ENCODE measurements at regions not wholly inside any gene's neighbourhood (a gene's known extent, or its start where the extent isn't known, plus 50 kb on each side); places are given as distances from the start of the nearest gene placed in this dataset.

- Histone ChIP-seq H3K9me3 (no peaks in the 10 kb centered on the region), H3K4me1 (no peaks in the 10 kb centered on the region), H3K27me3 (no peaks in the 10 kb centered on the region), H3K36me3 (ENCODE audit: low read depth, missing control alignments) (no peaks in the 10 kb centered on the region), H3K27ac (no peak overlapping the region), H3K4me3 (no peak overlapping the region)
- TF ChIP-seq CTCF (IDR thresholded peaks at IDR 0.05): no peak
- no peak for TF ChIP-seq POLR2A (IDR thresholded peaks at IDR 0.05)
- WGBS, 2 donors: 82 to 91% methylated on average over 2 of the region's 2 CpGs
- intact Hi-C loops (cut with DNase I; ENCODE audit: low total_unique reads): no loop called here
- no peak for DNase-seq
Observed at GRCh38 chr2:163375472-163375871, 360.3 kb downstream of the FIGN start.

- intact Hi-C loops (cut with DNase I; ENCODE audit: low total_unique reads): no loop called here
- TF ChIP-seq POLR2A (IDR thresholded peaks at IDR 0.05) (no peak), CTCF (IDR thresholded peaks at IDR 0.05) (no peak)
- Histone ChIP-seq H3K4me1 (no peaks in the 10 kb centered on the region), H3K4me3 (no peak overlapping the region), H3K27ac (no peak overlapping the region), H3K27me3 (no peaks in the 10 kb centered on the region), H3K36me3 (ENCODE audit: low read depth, missing control alignments) (no peaks in the 10 kb centered on the region), H3K9me3 (no peaks in the 10 kb centered on the region)
- 80 to 94% methylated on average over 2 of the region's 2 CpGs for WGBS, 2 donors
- DNase-seq: no peak
Observed at GRCh38 chr2:163375070-163375469, 360.7 kb downstream of the FIGN start.

GRCh38 chr2:163374282-163374681 is 361.5 kb downstream of the FIGN start:
- H3K9me3 ChIP-seq: no peaks in the 10 kb centered on the region
- intact Hi-C loops (cut with DNase I; ENCODE audit: low total_unique reads): no loop called here
- H3K27ac ChIP-seq: no peak overlapping the region
- no peaks in the 10 kb centered on the region for H3K4me1 ChIP-seq
- no peak for DNase-seq
- no peaks in the 10 kb centered on the region for H3K36me3 ChIP-seq (ENCODE audit: low read depth, missing control alignments)
- no peaks in the 10 kb centered on the region for H3K27me3 ChIP-seq
- 98 to 100% methylated on average over 3 of the region's 3 CpGs for WGBS, 2 donors
- TF ChIP-seq CTCF (IDR thresholded peaks at IDR 0.05) (no peak), POLR2A (IDR thresholded peaks at IDR 0.05) (no peak)
- no peak overlapping the region for H3K4me3 ChIP-seq

- intact Hi-C loops (cut with DNase I; ENCODE audit: low total_unique reads): no loop called here
- Histone ChIP-seq H3K27ac (no peak overlapping the region), H3K4me1 (no peaks in the 10 kb centered on the region), H3K27me3 (no peaks in the 10 kb centered on the region), H3K4me3 (no peak overlapping the region), H3K36me3 (ENCODE audit: low read depth, missing control alignments) (no peaks in the 10 kb centered on the region), H3K9me3 (no peaks in the 10 kb centered on the region)
- no peak for TF ChIP-seq CTCF (IDR thresholded peaks at IDR 0.05)
- TF ChIP-seq POLR2A (IDR thresholded peaks at IDR 0.05): no peak
- no peak for DNase-seq
- WGBS, 2 donors: 94 to 95% methylated on average over 1 of the region's 1 CpG
Observed at GRCh38 chr2:163373496-163373895, 362.3 kb downstream of the FIGN start.

- no peak for DNase-seq
- intact Hi-C loops (cut with DNase I; ENCODE audit: low total_unique reads): no loop called here
- no peaks in the 10 kb centered on the region for H3K9me3 ChIP-seq
- WGBS, 2 donors: 85 to 93% methylated on average over 4 of the region's 4 CpGs
- no peak for TF ChIP-seq POLR2A (IDR thresholded peaks at IDR 0.05)
- no peak for TF ChIP-seq CTCF (IDR thresholded peaks at IDR 0.05)
- no peaks in the 10 kb centered on the region for H3K27me3 ChIP-seq
- H3K36me3 ChIP-seq (ENCODE audit: low read depth, missing control alignments): no peaks in the 10 kb centered on the region
- no peak overlapping the region for H3K27ac ChIP-seq
- no peak overlapping the region for H3K4me3 ChIP-seq
- H3K4me1 ChIP-seq: no peaks in the 10 kb centered on the region
Observed at GRCh38 chr2:163370169-163370886, 365.5 kb downstream of the FIGN start.
